ENCODE measurements at regions not wholly inside any gene's neighbourhood (a gene's known extent, or its start where the extent isn't known, plus 50 kb on each side); places are given as distances from the start of the nearest gene placed in this dataset.

DNA sequence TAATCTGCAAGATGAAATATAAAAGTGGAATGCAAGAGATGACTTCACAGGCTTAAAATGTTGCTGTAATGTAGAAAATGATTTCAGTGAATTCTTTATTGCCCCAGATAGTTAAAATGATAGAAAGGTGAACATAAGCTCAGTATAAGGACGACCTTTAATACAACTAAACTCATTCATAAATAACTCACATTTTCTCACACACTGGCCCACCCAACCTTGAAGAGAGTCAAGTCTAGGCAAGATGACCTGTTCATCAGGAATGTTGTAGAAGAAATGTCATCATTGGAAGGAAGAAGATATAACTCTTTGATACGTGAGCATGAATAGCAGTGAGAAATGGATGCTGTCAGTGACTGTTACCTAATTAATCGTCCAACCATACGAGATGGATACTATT, 111.1 kb upstream of the SASH1 start:
- no peaks in the 10 kb centered on the region for H4K20me1 ChIP-seq (ENCODE audit: insufficient read depth, low read length)
- no peak for DNase-seq
- TF ChIP-seq, protein P1, sequence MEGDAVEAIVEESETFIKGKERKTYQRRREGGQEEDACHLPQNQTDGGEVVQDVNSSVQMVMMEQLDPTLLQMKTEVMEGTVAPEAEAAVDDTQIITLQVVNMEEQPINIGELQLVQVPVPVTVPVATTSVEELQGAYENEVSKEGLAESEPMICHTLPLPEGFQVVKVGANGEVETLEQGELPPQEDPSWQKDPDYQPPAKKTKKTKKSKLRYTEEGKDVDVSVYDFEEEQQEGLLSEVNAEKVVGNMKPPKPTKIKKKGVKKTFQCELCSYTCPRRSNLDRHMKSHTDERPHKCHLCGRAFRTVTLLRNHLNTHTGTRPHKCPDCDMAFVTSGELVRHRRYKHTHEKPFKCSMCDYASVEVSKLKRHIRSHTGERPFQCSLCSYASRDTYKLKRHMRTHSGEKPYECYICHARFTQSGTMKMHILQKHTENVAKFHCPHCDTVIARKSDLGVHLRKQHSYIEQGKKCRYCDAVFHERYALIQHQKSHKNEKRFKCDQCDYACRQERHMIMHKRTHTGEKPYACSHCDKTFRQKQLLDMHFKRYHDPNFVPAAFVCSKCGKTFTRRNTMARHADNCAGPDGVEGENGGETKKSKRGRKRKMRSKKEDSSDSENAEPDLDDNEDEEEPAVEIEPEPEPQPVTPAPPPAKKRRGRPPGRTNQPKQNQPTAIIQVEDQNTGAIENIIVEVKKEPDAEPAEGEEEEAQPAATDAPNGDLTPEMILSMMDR (IDR thresholded peaks at IDR 0.05) = no peak
- H3K27me3 ChIP-seq (ENCODE audit: control insufficient read depth in 2 of 2, insufficient read depth in 2 of 2, low read length in 2 of 2) = peaks cover 0 to 2% of the 10 kb centered on the region in 2 donors
- no peak overlapping the region for H3K9ac ChIP-seq (ENCODE audit: insufficient read depth, low read length, poor library complexity, severe bottlenecking)
- no peak overlapping the region for H3K27ac ChIP-seq (ENCODE audit: low read depth in 1 of 2, low read length in 2 of 2)
- no peaks in the 10 kb centered on the region for H3K36me3 ChIP-seq (replicated peaks in 1 of 2; ENCODE audit: control insufficient read depth in 1 of 2, insufficient read depth in 2 of 2, low read length in 2 of 2)
- no CpG with 5 or more reads among the region's 4 CpGs for WGBS (ENCODE audit: insufficient coverage)
- no peak overlapping the region for H3K4me3 ChIP-seq (replicated peaks in 1 of 3; ENCODE audit: low read depth in 2 of 3, low read length in 3 of 3)
- H3K4me1 ChIP-seq (ENCODE audit: control insufficient read depth in 1 of 2, insufficient read depth in 2 of 2, low read length in 2 of 2) = no peaks in the 10 kb centered on the region
- H3K9me3 ChIP-seq (replicated peaks in 1 of 2; ENCODE audit: control insufficient read depth in 1 of 2, insufficient read depth in 1 of 2, low read length in 2 of 2) = no peaks in the 10 kb centered on the region
- H3K27ac Mint-ChIP-seq = no peak overlapping the region
- intact Hi-C loops (cut with micrococcal nuclease) = no loop called here
- no peaks in the 10 kb centered on the region for H3K36me3 Mint-ChIP-seq
- H3K4me3 Mint-ChIP-seq = no peak overlapping the region
- H3K4me2 ChIP-seq (replicated peaks; ENCODE audit: extremely low read depth, low read length, poor library complexity, severe bottlenecking) = no peak overlapping the region
- no peak overlapping the region for H2AFZ ChIP-seq (ENCODE audit: insufficient read depth, low read depth, low read length, poor library complexity, severe bottlenecking)
- peaks cover 3 to 15% (median 11%) of the 10 kb centered on the region in 3 donors for H3K27me3 Mint-ChIP-seq (ENCODE audit: low read depth in 3 of 3)
- no peaks in the 10 kb centered on the region for H3K4me1 Mint-ChIP-seq
- peaks cover 0 to 4% (median 0%) of the 10 kb centered on the region in 7 donors for H3K9me3 Mint-ChIP-seq
- H3K79me2 ChIP-seq (ENCODE audit: insufficient read depth, low read length) = no peaks in the 10 kb centered on the region

- Mint-ChIP-seq H3K27ac (no peak overlapping the region), H3K9me3 (peaks cover 0 to 4% (median 0%) of the 10 kb centered on the region in 7 donors), H3K27me3 (ENCODE audit: low read depth in 3 of 3) (peaks cover 8 to 12% (median 11%) of the 10 kb centered on the region in 3 donors), H3K36me3 (no peaks in the 10 kb centered on the region), H3K4me1 (no peaks in the 10 kb centered on the region), H3K4me3 (no peak overlapping the region)
- no peak overlapping the region for H3K4me2 ChIP-seq (replicated peaks; ENCODE audit: extremely low read depth, low read length, poor library complexity, severe bottlenecking)
- no peaks in the 10 kb centered on the region for H3K79me2 ChIP-seq (ENCODE audit: insufficient read depth, low read length)
- TF ChIP-seq, protein P1 (IDR thresholded peaks at IDR 0.05) = no peak
- WGBS (ENCODE audit: insufficient coverage) = no CpG with 5 or more reads among the region's 3 CpGs
- DNase-seq = no peak
- H3K27ac ChIP-seq (ENCODE audit: low read depth in 1 of 2, low read length in 2 of 2) = no peak overlapping the region
- H2AFZ ChIP-seq (ENCODE audit: insufficient read depth, low read depth, low read length, poor library complexity, severe bottlenecking) = no peak overlapping the region
- H3K9me3 ChIP-seq (replicated peaks in 1 of 2; ENCODE audit: control insufficient read depth in 1 of 2, insufficient read depth in 1 of 2, low read length in 2 of 2) = no peaks in the 10 kb centered on the region
- no peaks in the 10 kb centered on the region for H3K4me1 ChIP-seq (ENCODE audit: control insufficient read depth in 1 of 2, insufficient read depth in 2 of 2, low read length in 2 of 2)
- peaks cover 0 to 2% of the 10 kb centered on the region in 2 donors for H3K27me3 ChIP-seq (ENCODE audit: control insufficient read depth in 2 of 2, insufficient read depth in 2 of 2, low read length in 2 of 2)
- no peak overlapping the region for H3K4me3 ChIP-seq (replicated peaks in 1 of 3; ENCODE audit: low read depth in 2 of 3, low read length in 3 of 3)
- no peak overlapping the region for H3K9ac ChIP-seq (ENCODE audit: insufficient read depth, low read length, poor library complexity, severe bottlenecking)
- H4K20me1 ChIP-seq (ENCODE audit: insufficient read depth, low read length) = no peaks in the 10 kb centered on the region
- H3K36me3 ChIP-seq (replicated peaks in 1 of 2; ENCODE audit: control insufficient read depth in 1 of 2, insufficient read depth in 2 of 2, low read length in 2 of 2) = no peaks in the 10 kb centered on the region
- intact Hi-C loops (cut with micrococcal nuclease) = no loop called here
Measured at GRCh38 chr6:148235446-148235845, 107.2 kb upstream of the SASH1 start.
